ENCODE measurements at regions not wholly inside any gene's neighbourhood (a gene's known extent, or its start where the extent isn't known, plus 50 kb on each side); places are given as distances from the start of the nearest gene placed in this dataset.

GRCh38 chr16:76824221-76824620 is 366.8 kb upstream of the MON1B start:
- H3K9ac ChIP-seq (ENCODE audit: low read length), result no peak overlapping the region
- H3K4me2 ChIP-seq (ENCODE audit: low read length), result no peak overlapping the region
- H3K36me3 ChIP-seq (ENCODE audit: insufficient read depth, low read length), result no peaks in the 10 kb centered on the region
- H3F3A ChIP-seq (ENCODE audit: insufficient read depth, low read length), result no peaks in the 10 kb centered on the region
- H3K9me3 ChIP-seq (ENCODE audit: low read length), result no peaks in the 10 kb centered on the region
- TF ChIP-seq CTCF (IDR thresholded peaks at IDR 0.05; ENCODE audit: low read length) (no peak), EZH2 (IDR thresholded peaks at IDR 0.05; ENCODE audit: borderline replicate concordance, low read length) (no peak)
- no peak overlapping the region for H3K4me3 ChIP-seq (ENCODE audit: low read depth, low read length, poor library complexity, severe bottlenecking)
- no peaks in the 10 kb centered on the region for H3K27me3 ChIP-seq (ENCODE audit: insufficient read depth, low read length)
- H3K79me2 ChIP-seq (ENCODE audit: insufficient read depth, low read length), result no peaks in the 10 kb centered on the region
- no peaks in the 10 kb centered on the region for H3K9me2 ChIP-seq (ENCODE audit: low read depth, low read length)
- H3K27ac ChIP-seq (ENCODE audit: low read depth, low read length, poor library complexity, severe bottlenecking), result no peak overlapping the region
- H2AFZ ChIP-seq (ENCODE audit: low read length), result no peak overlapping the region
- H3K4me1 ChIP-seq (ENCODE audit: insufficient read depth, low read length, severe bottlenecking), result no peaks in the 10 kb centered on the region
- no peaks in the 10 kb centered on the region for H4K20me1 ChIP-seq (ENCODE audit: insufficient read depth, low read length)

GRCh38 chr16:76824791-76825190 is 366.2 kb upstream of the MON1B start:
- H4K20me1 ChIP-seq (ENCODE audit: insufficient read depth, low read length), result no peaks in the 10 kb centered on the region

GRCh38 chr16:76835339-76835738 is 355.7 kb upstream of the MON1B start:
- H3K79me2 ChIP-seq (ENCODE audit: insufficient read depth, low read length), result no peaks in the 10 kb centered on the region
- no peaks in the 10 kb centered on the region for H3F3A ChIP-seq (ENCODE audit: insufficient read depth, low read length)
- H3K27me3 ChIP-seq (ENCODE audit: insufficient read depth, low read length), result no peaks in the 10 kb centered on the region
- no peak overlapping the region for H2AFZ ChIP-seq (ENCODE audit: low read length)
- H3K9me3 ChIP-seq (ENCODE audit: low read length), result no peaks in the 10 kb centered on the region
- H4K20me1 ChIP-seq (ENCODE audit: insufficient read depth, low read length), result no peaks in the 10 kb centered on the region
- H3K4me3 ChIP-seq (ENCODE audit: low read depth, low read length, poor library complexity, severe bottlenecking), result no peak overlapping the region
- H3K36me3 ChIP-seq (ENCODE audit: insufficient read depth, low read length), result no peaks in the 10 kb centered on the region
- H3K9ac ChIP-seq (ENCODE audit: low read length), result no peak overlapping the region
- no peak for TF ChIP-seq CTCF (IDR thresholded peaks at IDR 0.05; ENCODE audit: low read length)
- TF ChIP-seq EZH2 (IDR thresholded peaks at IDR 0.05; ENCODE audit: borderline replicate concordance, low read length), result no peak
- H3K27ac ChIP-seq (ENCODE audit: low read depth, low read length, poor library complexity, severe bottlenecking), result no peak overlapping the region
- no peaks in the 10 kb centered on the region for H3K4me1 ChIP-seq (ENCODE audit: insufficient read depth, low read length, severe bottlenecking)
- no peak overlapping the region for H3K4me2 ChIP-seq (ENCODE audit: low read length)
- H3K9me2 ChIP-seq (ENCODE audit: low read depth, low read length), result no peaks in the 10 kb centered on the region

More at GRCh38 chr16:76824791-76825190, 366.2 kb upstream of the MON1B start:
- Histone ChIP-seq H3K9ac (ENCODE audit: low read length) (no peak overlapping the region), H3K27me3 (ENCODE audit: insufficient read depth, low read length) (no peaks in the 10 kb centered on the region), H3K4me1 (ENCODE audit: insufficient read depth, low read length, severe bottlenecking) (no peaks in the 10 kb centered on the region), H3K36me3 (ENCODE audit: insufficient read depth, low read length) (no peaks in the 10 kb centered on the region), H2AFZ (ENCODE audit: low read length) (no peak overlapping the region), H3K4me3 (ENCODE audit: low read depth, low read length, poor library complexity, severe bottlenecking) (no peak overlapping the region), H3K9me3 (ENCODE audit: low read length) (no peaks in the 10 kb centered on the region), H3K27ac (ENCODE audit: low read depth, low read length, poor library complexity, severe bottlenecking) (no peak overlapping the region), H3K9me2 (ENCODE audit: low read depth, low read length) (no peaks in the 10 kb centered on the region), H3K79me2 (ENCODE audit: insufficient read depth, low read length) (no peaks in the 10 kb centered on the region), H3F3A (ENCODE audit: insufficient read depth, low read length) (no peaks in the 10 kb centered on the region), H3K4me2 (ENCODE audit: low read length) (no peak overlapping the region)
- TF ChIP-seq CTCF (IDR thresholded peaks at IDR 0.05; ENCODE audit: low read length) (no peak), EZH2 (IDR thresholded peaks at IDR 0.05; ENCODE audit: borderline replicate concordance, low read length) (no peak)

Data from OCI-LY1 (cell line).